Lower lobe of right lung (tissue), 2 donors: ENCODE measurements at regions not wholly inside any gene's neighbourhood (a gene's known extent, or its start where the extent isn't known, plus 50 kb on each side); places are given as distances from the start of the nearest gene placed in this dataset.
A peak's percentile ranks its signal among the peaks of the same experiment; 100 is the strongest.

Experiments used
- ATAC-seq, 2 donors: fragments of 200-7000 bp; cut with Tn5 transposase; one replicate each; pipeline ENCODE4 v1.9.1; 2020 to 2022; ENCODE audit warnings: mild to moderate bottlenecking in 2 of 2, moderate library complexity in 2 of 2
- DNase-seq: peaks from one replicate; pipeline ENCODE4 v3.0.0-alpha.2; 2020
- H3K27ac ChIP-seq: fragments of 200-600 bp; one replicate; pipeline ENCODE4 v1.8.0; 2022
- H3K27me3 ChIP-seq: fragments of 200-600 bp; one replicate; pipeline ENCODE4 v1.8.0; 2022; ENCODE audit warnings: low read depth
- H3K36me3 ChIP-seq: fragments of 200-600 bp; one replicate; pipeline ENCODE4 v1.8.0; 2022; ENCODE audit warnings: mild to moderate bottlenecking
- H3K4me1 ChIP-seq: fragments of 200-600 bp; one replicate; pipeline ENCODE4 v1.8.0; 2022
- H3K4me3 ChIP-seq: fragments of 200-600 bp; one replicate; pipeline ENCODE4 v1.8.0; 2022; ENCODE audit warnings: mild to moderate bottlenecking
- H3K9me3 ChIP-seq: fragments of 200-600 bp; one replicate; pipeline ENCODE4 v1.8.0; 2022
- CTCF ChIP-seq: fragments of 200-600 bp; IDR thresholded peaks from one replicate; pipeline ENCODE4 v1.8.0; 2022; ENCODE audit warnings: antibody characterized with exemption, mild to moderate bottlenecking
- intact Hi-C: fragments of 100-400 bp; cut with DNase I; formaldehyde crosslinking; loops from one replicate; pipeline ENCODE4 v1.11.0; 2022
- donor health status: DM: no; HTN: yes; CAD: no; lungs with severe emphysema.

- Histone ChIP-seq H3K9me3 (no peaks in the 10 kb centered on the region), H3K4me1 (peaks cover 20% of the 10 kb centered on the region), H3K36me3 (no peaks in the 10 kb centered on the region), H3K27ac (no peak overlapping the region), H3K4me3 (no peak overlapping the region), H3K27me3 (no peaks in the 10 kb centered on the region)
- DNase-seq (no peak), ATAC-seq (no peak)
- no peak for TF ChIP-seq CTCF
- intact Hi-C loops, result no loop called here
Measured at GRCh38 chr12:45671254-45671653, 58.3 kb upstream of the ARID2 start.

- Histone ChIP-seq H3K27me3 (no peaks in the 10 kb centered on the region), H3K4me3 (no peak overlapping the region), H3K36me3 (no peaks in the 10 kb centered on the region), H3K4me1 (peaks cover 10% of the 10 kb centered on the region), H3K9me3 (no peaks in the 10 kb centered on the region), H3K27ac (no peak overlapping the region)
- no peak for TF ChIP-seq CTCF
- ATAC-seq (peak; percentile 71 to 89), DNase-seq (peak; percentile 76)
- intact Hi-C loops, result no loop called here
Measured at GRCh38 chr12:45674181-45674977, 55.1 kb upstream of the ARID2 start.

DNA sequence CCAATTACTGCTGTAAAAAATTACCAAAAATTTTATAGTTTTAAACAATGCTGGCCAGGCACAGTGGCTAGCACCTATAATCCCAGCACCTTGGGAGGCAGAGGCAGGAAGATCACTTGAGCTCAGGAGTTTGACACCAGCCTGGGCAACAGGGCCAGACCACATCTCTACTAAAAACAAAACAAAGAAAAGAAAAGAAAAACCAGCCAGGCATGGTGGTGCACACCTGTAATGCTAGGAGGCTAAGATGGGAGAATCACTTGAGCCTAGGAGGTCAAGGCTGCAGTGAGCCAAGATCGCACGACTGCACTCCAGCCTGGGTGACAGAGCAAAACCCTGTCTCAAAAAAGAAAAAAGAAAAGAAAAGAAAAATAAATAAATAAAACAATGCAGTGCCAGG is 54.0 kb upstream of the ARID2 start:
- Histone ChIP-seq H3K27ac (no peak overlapping the region), H3K9me3 (no peaks in the 10 kb centered on the region), H3K27me3 (no peaks in the 10 kb centered on the region), H3K4me1 (no peaks in the 10 kb centered on the region), H3K4me3 (no peak overlapping the region), H3K36me3 (no peaks in the 10 kb centered on the region)
- intact Hi-C loops, result no loop called here
- DNase-seq (no peak), ATAC-seq (no peak)
- no peak for TF ChIP-seq CTCF
